ENCODE measurements at regions not wholly inside any gene's neighbourhood (a gene's known extent, or its start where the extent isn't known, plus 50 kb on each side); places are given as distances from the start of the nearest gene placed in this dataset.

DNA sequence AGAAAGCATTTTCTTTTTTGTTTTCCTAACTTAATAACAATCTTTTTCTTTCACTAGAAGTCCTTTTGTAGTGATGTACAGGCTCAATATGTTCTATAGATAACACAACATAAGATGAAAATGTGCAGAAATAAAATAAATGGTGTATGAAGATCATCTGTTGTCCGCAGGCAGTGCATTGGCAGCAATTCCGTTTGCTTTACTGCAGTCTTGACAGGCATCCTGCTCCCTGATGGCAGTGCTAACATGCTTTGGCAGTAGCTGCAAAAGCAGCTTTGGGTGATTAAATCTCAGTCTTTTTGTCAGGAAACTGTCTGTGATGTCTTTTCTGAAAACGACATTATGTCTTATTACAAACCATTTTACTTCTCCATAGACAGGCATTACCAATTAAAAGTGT is 131.4 kb downstream of the TRAM1L1 start:
- no peak for TF ChIP-seq TAF1 (IDR thresholded peaks at IDR 0.05; ENCODE audit: borderline replicate concordance, insufficient read depth, low read length)
- TF ChIP-seq, protein P1, sequence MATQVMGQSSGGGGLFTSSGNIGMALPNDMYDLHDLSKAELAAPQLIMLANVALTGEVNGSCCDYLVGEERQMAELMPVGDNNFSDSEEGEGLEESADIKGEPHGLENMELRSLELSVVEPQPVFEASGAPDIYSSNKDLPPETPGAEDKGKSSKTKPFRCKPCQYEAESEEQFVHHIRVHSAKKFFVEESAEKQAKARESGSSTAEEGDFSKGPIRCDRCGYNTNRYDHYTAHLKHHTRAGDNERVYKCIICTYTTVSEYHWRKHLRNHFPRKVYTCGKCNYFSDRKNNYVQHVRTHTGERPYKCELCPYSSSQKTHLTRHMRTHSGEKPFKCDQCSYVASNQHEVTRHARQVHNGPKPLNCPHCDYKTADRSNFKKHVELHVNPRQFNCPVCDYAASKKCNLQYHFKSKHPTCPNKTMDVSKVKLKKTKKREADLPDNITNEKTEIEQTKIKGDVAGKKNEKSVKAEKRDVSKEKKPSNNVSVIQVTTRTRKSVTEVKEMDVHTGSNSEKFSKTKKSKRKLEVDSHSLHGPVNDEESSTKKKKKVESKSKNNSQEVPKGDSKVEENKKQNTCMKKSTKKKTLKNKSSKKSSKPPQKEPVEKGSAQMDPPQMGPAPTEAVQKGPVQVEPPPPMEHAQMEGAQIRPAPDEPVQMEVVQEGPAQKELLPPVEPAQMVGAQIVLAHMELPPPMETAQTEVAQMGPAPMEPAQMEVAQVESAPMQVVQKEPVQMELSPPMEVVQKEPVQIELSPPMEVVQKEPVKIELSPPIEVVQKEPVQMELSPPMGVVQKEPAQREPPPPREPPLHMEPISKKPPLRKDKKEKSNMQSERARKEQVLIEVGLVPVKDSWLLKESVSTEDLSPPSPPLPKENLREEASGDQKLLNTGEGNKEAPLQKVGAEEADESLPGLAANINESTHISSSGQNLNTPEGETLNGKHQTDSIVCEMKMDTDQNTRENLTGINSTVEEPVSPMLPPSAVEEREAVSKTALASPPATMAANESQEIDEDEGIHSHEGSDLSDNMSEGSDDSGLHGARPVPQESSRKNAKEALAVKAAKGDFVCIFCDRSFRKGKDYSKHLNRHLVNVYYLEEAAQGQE (IDR thresholded peaks at IDR 0.05; ENCODE audit: insufficient read depth in 1 of 2, low read depth in 2 of 2, low read length in 2 of 2) = no peak
- no peak for TF ChIP-seq FOXP2 (optimal IDR thresholded peaks at IDR 0.05; ENCODE audit: borderline replicate concordance, extremely low read depth, extremely low read length, insufficient read depth)
- no peak for TF ChIP-seq SIN3A (IDR thresholded peaks at IDR 0.05; ENCODE audit: borderline replicate concordance, insufficient read depth, low read length)
- no peak for TF ChIP-seq POLR2AphosphoS5 (IDR thresholded peaks at IDR 0.05; ENCODE audit: low read depth, low read length)

DNA sequence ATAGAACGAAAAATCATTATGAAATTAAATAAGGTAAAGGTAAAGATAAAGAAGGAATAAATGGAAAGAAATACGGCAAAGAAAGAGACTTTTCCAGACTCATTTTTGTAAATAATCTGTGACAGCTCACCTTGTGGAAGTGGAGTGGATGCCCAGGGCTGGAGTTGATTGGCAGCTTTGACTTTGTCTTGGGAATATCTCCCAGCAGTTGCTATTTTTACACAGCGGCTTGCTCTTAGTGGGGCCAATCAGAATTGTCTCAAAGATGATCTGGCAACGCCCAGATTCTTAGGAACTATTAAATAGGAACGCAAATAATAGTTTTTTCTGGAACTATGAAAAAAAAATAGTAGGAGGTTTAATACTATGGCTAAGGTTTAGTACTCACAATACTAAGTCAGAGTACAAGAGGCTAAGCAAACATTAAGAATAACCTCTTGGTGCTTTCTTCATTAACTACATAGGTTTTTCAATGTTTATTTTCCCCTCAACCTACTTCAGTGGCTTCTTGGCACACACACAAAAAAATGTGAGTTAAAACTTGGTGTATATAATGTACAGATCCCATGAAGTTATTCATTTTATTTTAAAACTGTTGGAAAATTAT is 132.7 kb downstream of the TRAM1L1 start:
- TF ChIP-seq TAF1 (IDR thresholded peaks at IDR 0.05; ENCODE audit: borderline replicate concordance, insufficient read depth, low read length) = no peak
- TF ChIP-seq SIN3A (IDR thresholded peaks at IDR 0.05; ENCODE audit: borderline replicate concordance, insufficient read depth, low read length) = no peak
- TF ChIP-seq, protein P1 (IDR thresholded peaks at IDR 0.05; ENCODE audit: insufficient read depth in 1 of 2, low read depth in 2 of 2, low read length in 2 of 2) = no peak
- TF ChIP-seq POLR2AphosphoS5 (IDR thresholded peaks at IDR 0.05; ENCODE audit: low read depth, low read length) = no peak
- TF ChIP-seq FOXP2 (optimal IDR thresholded peaks at IDR 0.05; ENCODE audit: borderline replicate concordance, extremely low read depth, extremely low read length, insufficient read depth) = no peak

DNA sequence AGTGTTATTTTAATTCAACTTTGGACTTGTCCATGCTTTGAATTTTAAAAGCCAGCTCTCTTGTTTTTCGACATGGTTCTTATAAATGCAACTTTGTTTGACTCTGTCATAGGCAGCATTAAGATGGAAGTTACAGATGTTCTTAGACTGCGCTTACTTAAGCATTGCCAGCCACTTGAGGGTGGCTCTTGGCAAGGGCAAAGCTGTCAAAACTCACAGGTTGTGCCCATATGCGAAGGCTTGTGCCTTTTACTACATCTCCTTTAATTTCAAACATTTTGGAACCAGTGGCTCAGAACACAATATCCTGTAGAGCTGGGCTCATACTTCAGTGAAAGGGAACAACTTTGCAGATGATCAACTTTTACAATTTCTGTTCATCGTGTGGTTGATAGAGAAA is 135.5 kb downstream of the TRAM1L1 start:
- no peak for TF ChIP-seq FOXP2 (optimal IDR thresholded peaks at IDR 0.05; ENCODE audit: borderline replicate concordance, extremely low read depth, extremely low read length, insufficient read depth)
- TF ChIP-seq, protein P1 (IDR thresholded peaks at IDR 0.05; ENCODE audit: insufficient read depth in 1 of 2, low read depth in 2 of 2, low read length in 2 of 2) = no peak
- TF ChIP-seq SIN3A (IDR thresholded peaks at IDR 0.05; ENCODE audit: borderline replicate concordance, insufficient read depth, low read length) = no peak
- no peak for TF ChIP-seq POLR2AphosphoS5 (IDR thresholded peaks at IDR 0.05; ENCODE audit: low read depth, low read length)
- TF ChIP-seq TAF1 (IDR thresholded peaks at IDR 0.05; ENCODE audit: borderline replicate concordance, insufficient read depth, low read length) = no peak

DNA sequence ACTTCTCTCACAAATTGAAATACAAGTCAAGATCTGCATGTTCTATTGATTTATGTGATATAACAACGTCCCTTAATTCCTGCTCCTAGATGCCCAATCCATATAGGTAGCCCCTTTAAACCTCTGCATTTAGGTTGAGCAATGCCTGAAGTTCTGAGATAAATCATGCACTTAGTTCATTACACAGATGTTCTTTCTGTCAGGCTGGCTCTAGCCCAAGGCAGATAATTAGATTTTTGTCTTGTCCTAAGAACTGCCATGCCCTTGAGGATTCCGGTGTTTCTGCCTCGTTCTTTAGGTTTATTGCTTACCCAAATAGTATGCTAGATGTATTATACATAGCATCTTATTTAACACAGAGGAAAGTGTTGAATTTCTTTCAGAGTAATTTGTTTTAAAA is 143.1 kb downstream of the TRAM1L1 start:
- TF ChIP-seq, protein P1 (IDR thresholded peaks at IDR 0.05; ENCODE audit: insufficient read depth in 1 of 2, low read depth in 2 of 2, low read length in 2 of 2) = no peak

DNA sequence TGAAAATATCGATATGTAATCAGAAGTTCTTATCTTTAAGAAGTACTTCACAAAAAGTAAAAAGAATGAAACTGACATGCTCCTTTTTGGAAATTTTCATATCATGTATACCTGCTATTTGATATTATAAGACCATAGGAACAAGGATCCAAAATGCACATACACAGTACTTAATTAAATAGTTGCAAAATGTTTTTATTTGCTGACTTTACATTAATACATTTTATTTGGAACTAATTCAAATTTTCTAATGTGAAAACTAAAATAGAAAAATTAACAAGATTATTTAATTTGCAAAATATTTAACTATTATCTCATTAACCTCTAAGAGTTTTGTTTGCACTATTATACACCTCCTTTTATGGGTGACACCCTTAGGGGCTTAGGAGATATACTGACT is 155.0 kb downstream of the TRAM1L1 start:
- TF ChIP-seq, protein P1 (IDR thresholded peaks at IDR 0.05; ENCODE audit: insufficient read depth in 1 of 2, low read depth in 2 of 2, low read length in 2 of 2) = no peak
- TF ChIP-seq TAF1 (IDR thresholded peaks at IDR 0.05; ENCODE audit: borderline replicate concordance, insufficient read depth, low read length) (no peak), FOXP2 (optimal IDR thresholded peaks at IDR 0.05; ENCODE audit: borderline replicate concordance, extremely low read depth, extremely low read length, insufficient read depth) (no peak), SIN3A (IDR thresholded peaks at IDR 0.05; ENCODE audit: borderline replicate concordance, insufficient read depth, low read length) (no peak), POLR2AphosphoS5 (IDR thresholded peaks at IDR 0.05; ENCODE audit: low read depth, low read length) (no peak)

Data from PFSK-1 (cell line).